ENCODE measurements at regions not wholly inside any gene's neighbourhood (a gene's known extent, or its start where the extent isn't known, plus 50 kb on each side); places are given as distances from the start of the nearest gene placed in this dataset.

DNA sequence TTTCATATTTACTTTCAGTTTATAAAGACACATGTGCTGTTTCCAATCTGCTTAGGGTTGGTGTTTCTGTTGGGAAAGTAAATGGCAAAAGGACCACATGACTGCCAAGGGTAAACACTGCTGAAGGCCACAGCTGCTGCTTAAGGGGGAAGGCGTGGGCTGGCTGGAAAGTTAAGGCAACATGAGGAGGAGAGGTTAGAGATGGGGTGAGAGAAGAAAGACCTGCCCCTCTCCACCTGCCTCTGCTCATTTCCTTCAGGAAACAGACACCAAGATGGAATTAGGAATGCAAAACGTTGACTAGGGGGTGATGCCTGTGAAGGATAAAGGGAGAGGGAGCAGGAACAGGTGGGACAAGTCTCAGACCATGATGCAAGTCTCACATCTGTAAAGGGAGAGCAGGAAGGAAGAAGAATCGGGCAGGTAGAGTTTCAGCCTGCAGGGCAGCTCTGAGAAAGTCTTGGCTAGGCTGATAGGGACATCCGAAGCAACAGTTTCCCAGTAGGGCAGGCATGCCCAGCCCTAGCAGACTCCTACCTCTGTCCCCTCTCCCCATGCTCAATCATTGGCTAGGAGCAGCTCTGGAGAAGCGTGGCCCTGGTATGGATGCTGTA is 86.0 kb downstream of the CDC42EP3 start:
- Mint-ChIP-seq H3K36me3 (no peaks in the 10 kb centered on the region), H3K4me3 (peak overlapping the region; percentile 80), H3K4me1 (peaks cover 59 to 62% of the 10 kb centered on the region in 2 donors), H3K9me3 (no peaks in the 10 kb centered on the region), H3K27ac (peak overlapping the region; percentile 82 to 86), H3K27me3 (ENCODE audit: low read depth in 2 of 2) (no peaks in the 10 kb centered on the region)
- no peaks in the 10 kb centered on the region for H3K9me3 ChIP-seq (ENCODE audit: control insufficient read depth, insufficient read depth, low read length)
- 50% methylated on average over 4 of the region's 5 CpGs for WGBS (ENCODE audit: insufficient coverage)
- intact Hi-C loops (cut with micrococcal nuclease): no loop called here
- peak overlapping the region; percentile 73 for H3K27ac ChIP-seq (ENCODE audit: low read length)
- no peaks in the 10 kb centered on the region for H3K27me3 ChIP-seq (ENCODE audit: control insufficient read depth, insufficient read depth, low read length)
- H3K4me3 ChIP-seq (ENCODE audit: low read length): no peak overlapping the region
- ATAC-seq: peak in 2 of 3 donors; percentile 2 to 3
- peak in 1 of 2 donors; percentile 43 for DNase-seq
- H3K36me3 ChIP-seq (ENCODE audit: control insufficient read depth, insufficient read depth, low read length): no peaks in the 10 kb centered on the region
- H3K4me1 ChIP-seq (ENCODE audit: control insufficient read depth, insufficient read depth, low read length): peaks cover 40% of the 10 kb centered on the region
- TF ChIP-seq, protein P1, sequence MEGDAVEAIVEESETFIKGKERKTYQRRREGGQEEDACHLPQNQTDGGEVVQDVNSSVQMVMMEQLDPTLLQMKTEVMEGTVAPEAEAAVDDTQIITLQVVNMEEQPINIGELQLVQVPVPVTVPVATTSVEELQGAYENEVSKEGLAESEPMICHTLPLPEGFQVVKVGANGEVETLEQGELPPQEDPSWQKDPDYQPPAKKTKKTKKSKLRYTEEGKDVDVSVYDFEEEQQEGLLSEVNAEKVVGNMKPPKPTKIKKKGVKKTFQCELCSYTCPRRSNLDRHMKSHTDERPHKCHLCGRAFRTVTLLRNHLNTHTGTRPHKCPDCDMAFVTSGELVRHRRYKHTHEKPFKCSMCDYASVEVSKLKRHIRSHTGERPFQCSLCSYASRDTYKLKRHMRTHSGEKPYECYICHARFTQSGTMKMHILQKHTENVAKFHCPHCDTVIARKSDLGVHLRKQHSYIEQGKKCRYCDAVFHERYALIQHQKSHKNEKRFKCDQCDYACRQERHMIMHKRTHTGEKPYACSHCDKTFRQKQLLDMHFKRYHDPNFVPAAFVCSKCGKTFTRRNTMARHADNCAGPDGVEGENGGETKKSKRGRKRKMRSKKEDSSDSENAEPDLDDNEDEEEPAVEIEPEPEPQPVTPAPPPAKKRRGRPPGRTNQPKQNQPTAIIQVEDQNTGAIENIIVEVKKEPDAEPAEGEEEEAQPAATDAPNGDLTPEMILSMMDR (IDR thresholded peaks at IDR 0.05): no peak

DNA sequence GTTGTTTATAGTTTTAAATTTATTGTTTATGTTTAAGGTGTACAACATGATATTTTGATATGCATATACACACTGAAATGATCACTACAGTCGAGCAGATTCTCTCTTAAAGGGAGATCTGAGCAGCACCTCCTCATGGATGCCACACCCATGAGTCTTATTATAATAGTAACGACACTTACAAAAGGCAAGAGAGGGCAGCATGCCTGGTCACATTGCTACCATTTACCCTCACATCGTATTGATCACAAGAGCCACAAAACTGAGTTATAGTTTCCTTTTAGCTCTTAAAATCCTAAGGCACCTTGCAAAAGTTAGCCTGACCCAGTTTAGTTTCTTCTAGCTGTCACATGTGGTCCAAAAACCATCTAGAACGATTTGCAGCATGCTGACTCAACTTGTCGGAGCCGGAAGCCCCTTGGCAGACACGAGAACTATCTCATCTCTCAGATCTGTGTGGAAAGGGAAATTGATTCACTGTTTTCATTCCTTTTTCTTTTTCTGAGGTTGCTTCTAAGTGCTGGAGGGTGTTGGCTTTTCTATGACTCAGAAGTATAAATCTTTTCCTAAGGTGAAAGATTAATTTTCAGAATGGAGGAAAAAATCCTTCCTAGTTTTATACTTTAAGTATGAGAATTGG is 85.3 kb downstream of the CDC42EP3 start:
- Mint-ChIP-seq H3K4me3 (peak overlapping the region; percentile 82), H3K4me1 (peaks cover 66 to 69% of the 10 kb centered on the region in 2 donors), H3K9me3 (no peaks in the 10 kb centered on the region), H3K36me3 (no peaks in the 10 kb centered on the region), H3K27me3 (ENCODE audit: low read depth in 2 of 2) (no peaks in the 10 kb centered on the region), H3K27ac (peak overlapping the region; percentile 82 to 86)
- peak overlapping the region; percentile 73 for H3K27ac ChIP-seq (ENCODE audit: low read length)
- H3K4me3 ChIP-seq (ENCODE audit: low read length): no peak overlapping the region
- H3K27me3 ChIP-seq (ENCODE audit: control insufficient read depth, insufficient read depth, low read length): no peaks in the 10 kb centered on the region
- peak; percentile 53 to 89 for DNase-seq
- TF ChIP-seq, protein P1 (IDR thresholded peaks at IDR 0.05): no peak
- H3K9me3 ChIP-seq (ENCODE audit: control insufficient read depth, insufficient read depth, low read length): no peaks in the 10 kb centered on the region
- H3K36me3 ChIP-seq (ENCODE audit: control insufficient read depth, insufficient read depth, low read length): no peaks in the 10 kb centered on the region
- peak; percentile 83 to 91 (median 90) for ATAC-seq
- 11% methylated on average over 6 of the region's 7 CpGs for WGBS (ENCODE audit: insufficient coverage)
- intact Hi-C loops (cut with micrococcal nuclease): loop anchor here (1.0 kb wide), 4 partner anchors 14 to 86 kb away; no protein-coding TSS in a partner anchor
- peaks cover 40% of the 10 kb centered on the region for H3K4me1 ChIP-seq (ENCODE audit: control insufficient read depth, insufficient read depth, low read length)

DNA sequence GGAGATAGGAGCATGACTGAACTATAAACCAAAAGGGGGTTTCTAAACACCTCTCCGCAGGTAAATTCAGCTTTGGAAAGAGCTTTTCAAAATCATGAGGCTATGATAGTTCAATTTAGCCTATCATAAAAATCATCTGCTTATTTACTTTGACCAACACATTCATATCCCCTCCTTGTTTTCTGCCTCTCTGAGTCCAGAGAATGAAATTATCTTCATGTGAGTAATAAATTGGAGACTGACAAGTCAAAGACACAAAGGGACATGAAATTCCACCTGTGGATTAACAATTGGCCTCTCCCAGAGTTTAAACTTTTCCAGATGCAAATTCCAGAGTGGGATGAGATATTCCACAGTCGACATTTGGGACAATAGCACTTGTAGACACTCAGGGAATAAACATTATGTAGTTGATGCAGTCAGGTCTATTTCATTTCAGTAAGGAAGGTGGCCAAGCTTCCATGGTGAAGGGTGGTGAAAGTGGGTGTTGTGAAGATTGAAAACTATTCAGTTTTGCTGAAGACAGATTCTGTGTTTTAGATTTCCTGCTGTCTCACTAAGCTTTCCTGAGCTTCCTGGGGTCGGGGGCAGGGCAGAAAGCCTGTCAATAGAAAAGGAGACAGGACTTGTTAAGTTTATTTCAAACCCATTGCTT is 84.7 kb downstream of the CDC42EP3 start:
- ATAC-seq (no peak), DNase-seq (peak in 1 of 2 donors; percentile 36)
- H3K27ac Mint-ChIP-seq: peak overlapping the region; percentile 82 to 86
- peaks cover 69 to 72% of the 10 kb centered on the region in 2 donors for H3K4me1 Mint-ChIP-seq
- TF ChIP-seq, protein P1 (IDR thresholded peaks at IDR 0.05): no peak
- 63% methylated on average over 3 of the region's 3 CpGs for WGBS (ENCODE audit: insufficient coverage)
- Histone ChIP-seq H3K9me3 (ENCODE audit: control insufficient read depth, insufficient read depth, low read length) (no peaks in the 10 kb centered on the region), H3K36me3 (ENCODE audit: control insufficient read depth, insufficient read depth, low read length) (no peaks in the 10 kb centered on the region), H3K4me1 (ENCODE audit: control insufficient read depth, insufficient read depth, low read length) (peaks cover 40% of the 10 kb centered on the region), H3K27me3 (ENCODE audit: control insufficient read depth, insufficient read depth, low read length) (no peaks in the 10 kb centered on the region), H3K27ac (ENCODE audit: low read length) (peak overlapping the region; percentile 73), H3K4me3 (ENCODE audit: low read length) (no peak overlapping the region)
- H3K9me3 Mint-ChIP-seq: no peaks in the 10 kb centered on the region
- intact Hi-C loops (cut with micrococcal nuclease): loop anchor here (1.0 kb wide), 4 partner anchors 14 to 86 kb away; no protein-coding TSS in a partner anchor
- H3K27me3 Mint-ChIP-seq (ENCODE audit: low read depth in 2 of 2): no peaks in the 10 kb centered on the region
- H3K36me3 Mint-ChIP-seq: no peaks in the 10 kb centered on the region
- peak overlapping the region; percentile 82 for H3K4me3 Mint-ChIP-seq
